ENCODE measurements at regions not wholly inside any gene's neighbourhood (a gene's known extent, or its start where the extent isn't known, plus 50 kb on each side); places are given as distances from the start of the nearest gene placed in this dataset.

DNA sequence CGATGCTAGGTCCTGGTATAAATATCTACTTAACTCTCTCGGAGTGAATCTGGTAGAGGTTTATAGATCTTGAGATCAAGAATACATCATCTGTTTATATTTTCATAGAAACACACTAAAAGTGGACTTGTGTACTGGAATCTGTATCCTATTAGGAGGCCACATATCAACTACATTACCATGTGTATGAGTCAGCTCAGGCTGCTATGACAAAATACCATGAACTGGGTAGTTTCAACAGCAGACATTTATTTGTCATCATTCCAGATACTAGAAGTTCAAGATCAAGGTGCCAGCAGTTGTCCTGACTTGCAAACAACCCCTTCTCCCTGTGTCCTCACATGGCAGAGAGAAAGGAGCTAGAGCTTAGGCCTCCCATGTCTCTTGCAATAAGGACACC, 113.9 kb upstream of the PFKP start:
- no peaks in the 10 kb centered on the region for H3K4me1 ChIP-seq (ENCODE audit: control insufficient read depth in 2 of 2, insufficient read depth in 1 of 2, low read depth in 1 of 2, low read length in 2 of 2)
- no peak overlapping the region for H3K18ac ChIP-seq (ENCODE audit: low read length)
- H4K8ac ChIP-seq (ENCODE audit: low read depth, low read length): no peak overlapping the region
- no peak overlapping the region for H3K14ac ChIP-seq (ENCODE audit: low read length)
- no peaks in the 10 kb centered on the region for H3K27me3 ChIP-seq (ENCODE audit: control insufficient read depth in 3 of 3, insufficient read depth in 3 of 3, low read depth in 1 of 3, low read length in 3 of 3)
- no peak overlapping the region for H2BK15ac ChIP-seq (ENCODE audit: low read length)
- H2BK5ac ChIP-seq (ENCODE audit: low read length): no peak overlapping the region
- no peak overlapping the region for H2BK120ac ChIP-seq (ENCODE audit: low read depth, low read length)
- H2BK12ac ChIP-seq (ENCODE audit: low read length): no peak overlapping the region
- H3K27ac ChIP-seq (replicated peaks; ENCODE audit: low read length): no peak overlapping the region
- H2AFZ ChIP-seq (ENCODE audit: low read length): no peak overlapping the region
- no peak overlapping the region for H3K4ac ChIP-seq (ENCODE audit: low read length)
- H3K4me2 ChIP-seq (ENCODE audit: insufficient read depth, low read length, poor library complexity, severe bottlenecking): no peak overlapping the region
- no CpG with 5 or more reads among the region's 2 CpGs for WGBS, 2 donors (ENCODE audit: extremely low coverage in 2 of 2, insufficient read length in 2 of 2, insufficient replicate concordance in 1 of 2)
- H3K9ac ChIP-seq (ENCODE audit: low read depth, low read length, poor library complexity): no peak overlapping the region
- H3K4me3 ChIP-seq (ENCODE audit: low read length in 2 of 2): no peak overlapping the region
- no peak overlapping the region for H3K23ac ChIP-seq (ENCODE audit: low read depth, low read length, poor library complexity)
- H3K79me1 ChIP-seq (ENCODE audit: low read depth, low read length): no peaks in the 10 kb centered on the region
- H4K91ac ChIP-seq (ENCODE audit: low read depth, low read length, poor library complexity): no peak overlapping the region
- no peak overlapping the region for H2AK5ac ChIP-seq (ENCODE audit: low read depth, low read length)
- no peaks in the 10 kb centered on the region for H3K36me3 ChIP-seq (replicated peaks in 1 of 2; ENCODE audit: control insufficient read depth in 2 of 2, insufficient read depth in 2 of 2, low read length in 2 of 2)
- no peak for DNase-seq (ENCODE audit: low spot score)
- no peaks in the 10 kb centered on the region for H3K9me3 ChIP-seq (replicated peaks in 1 of 2; ENCODE audit: control insufficient read depth in 2 of 2, insufficient read depth in 1 of 2, low read depth in 1 of 2, low read length in 2 of 2)

DNA sequence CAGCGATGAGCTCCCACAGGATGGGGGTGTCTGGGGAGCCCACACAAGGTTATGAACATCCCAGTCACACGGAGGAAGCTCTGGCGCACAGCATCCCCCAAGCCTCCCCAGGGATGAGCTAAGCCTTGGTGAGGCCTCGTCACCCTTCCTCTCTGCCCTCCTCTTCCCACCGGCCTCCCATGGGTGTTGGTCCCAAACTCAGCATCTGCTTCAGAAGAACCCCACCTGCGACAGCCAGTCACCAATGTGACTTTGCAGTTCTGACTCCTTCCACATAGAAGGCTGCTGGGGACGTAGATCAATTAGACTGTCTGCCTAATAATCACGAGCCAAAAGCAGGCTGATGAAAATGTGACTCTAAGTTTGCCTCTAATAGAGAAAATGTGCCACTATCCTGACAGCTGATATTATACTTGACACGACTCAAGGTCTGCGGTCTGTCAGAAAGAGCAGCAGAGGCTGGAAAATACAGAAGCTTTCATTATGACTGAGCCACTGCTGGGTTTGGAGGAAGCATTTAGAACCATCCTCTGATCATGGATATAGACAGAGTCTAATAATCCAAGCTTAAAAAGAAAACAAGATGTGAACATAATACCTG, 116.0 kb upstream of the PFKP start:
- H3K23ac ChIP-seq (ENCODE audit: low read depth, low read length, poor library complexity): peak overlapping the region; percentile 88
- no peak overlapping the region for H3K4ac ChIP-seq (ENCODE audit: low read length)
- H2BK12ac ChIP-seq (ENCODE audit: low read length): no peak overlapping the region
- H2BK15ac ChIP-seq (ENCODE audit: low read length): peak overlapping the region; percentile 53
- no peak overlapping the region for H2AK5ac ChIP-seq (ENCODE audit: low read depth, low read length)
- no peaks in the 10 kb centered on the region for H3K9me3 ChIP-seq (replicated peaks in 1 of 2; ENCODE audit: control insufficient read depth in 2 of 2, insufficient read depth in 1 of 2, low read depth in 1 of 2, low read length in 2 of 2)
- H4K91ac ChIP-seq (ENCODE audit: low read depth, low read length, poor library complexity): no peak overlapping the region
- H3K36me3 ChIP-seq (replicated peaks in 1 of 2; ENCODE audit: control insufficient read depth in 2 of 2, insufficient read depth in 2 of 2, low read length in 2 of 2): no peaks in the 10 kb centered on the region
- no CpG with 5 or more reads among the region's 10 CpGs for WGBS, 2 donors (ENCODE audit: extremely low coverage in 2 of 2, insufficient read length in 2 of 2, insufficient replicate concordance in 1 of 2)
- DNase-seq (ENCODE audit: low spot score): no peak
- H3K14ac ChIP-seq (ENCODE audit: low read length): no peak overlapping the region
- H2BK120ac ChIP-seq (ENCODE audit: low read depth, low read length): no peak overlapping the region
- no peak overlapping the region for H3K27ac ChIP-seq (replicated peaks; ENCODE audit: low read length)
- no peak overlapping the region for H4K8ac ChIP-seq (ENCODE audit: low read depth, low read length)
- no peaks in the 10 kb centered on the region for H3K27me3 ChIP-seq (ENCODE audit: control insufficient read depth in 3 of 3, insufficient read depth in 3 of 3, low read depth in 1 of 3, low read length in 3 of 3)
- no peak overlapping the region for H3K18ac ChIP-seq (ENCODE audit: low read length)
- no peak overlapping the region for H3K4me2 ChIP-seq (ENCODE audit: insufficient read depth, low read length, poor library complexity, severe bottlenecking)
- H3K79me1 ChIP-seq (ENCODE audit: low read depth, low read length): no peaks in the 10 kb centered on the region
- no peak overlapping the region for H3K4me3 ChIP-seq (ENCODE audit: low read length in 2 of 2)
- peak overlapping the region; percentile 12 for H3K9ac ChIP-seq (ENCODE audit: low read depth, low read length, poor library complexity)
- no peaks in the 10 kb centered on the region for H3K4me1 ChIP-seq (ENCODE audit: control insufficient read depth in 2 of 2, insufficient read depth in 1 of 2, low read depth in 1 of 2, low read length in 2 of 2)
- H2AFZ ChIP-seq (ENCODE audit: low read length): no peak overlapping the region
- no peak overlapping the region for H2BK5ac ChIP-seq (ENCODE audit: low read length)

DNA sequence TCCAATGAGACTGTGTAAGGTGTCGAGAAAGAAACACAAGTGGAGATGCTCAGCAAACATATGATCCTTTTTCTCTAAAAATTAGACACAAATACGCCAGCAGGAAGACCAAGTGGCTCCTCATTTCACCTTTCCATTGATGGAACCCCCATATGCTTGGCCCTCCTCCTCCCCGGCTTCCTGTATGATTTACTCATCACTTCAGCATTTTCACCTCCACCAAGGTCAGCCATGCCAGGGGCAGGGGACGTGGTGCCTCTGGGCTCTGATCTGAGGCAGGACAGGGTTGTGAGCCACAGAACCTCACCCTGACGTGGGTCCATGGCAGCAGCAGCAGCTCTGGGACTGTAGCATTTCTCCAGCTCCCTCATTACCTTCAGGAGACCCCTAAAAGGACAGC, 116.8 kb upstream of the PFKP start:
- no peak overlapping the region for H2AFZ ChIP-seq (ENCODE audit: low read length)
- H2AK5ac ChIP-seq (ENCODE audit: low read depth, low read length): no peak overlapping the region
- no peak overlapping the region for H3K9ac ChIP-seq (ENCODE audit: low read depth, low read length, poor library complexity)
- H2BK5ac ChIP-seq (ENCODE audit: low read length): peak overlapping the region; percentile 9
- H3K18ac ChIP-seq (ENCODE audit: low read length): no peak overlapping the region
- H4K8ac ChIP-seq (ENCODE audit: low read depth, low read length): no peak overlapping the region
- no CpG with 5 or more reads among the region's 5 CpGs for WGBS, 2 donors (ENCODE audit: extremely low coverage in 2 of 2, insufficient read length in 2 of 2, insufficient replicate concordance in 1 of 2)
- H3K4me2 ChIP-seq (ENCODE audit: insufficient read depth, low read length, poor library complexity, severe bottlenecking): no peak overlapping the region
- H3K14ac ChIP-seq (ENCODE audit: low read length): no peak overlapping the region
- no peaks in the 10 kb centered on the region for H3K79me1 ChIP-seq (ENCODE audit: low read depth, low read length)
- H3K23ac ChIP-seq (ENCODE audit: low read depth, low read length, poor library complexity): no peak overlapping the region
- no peak overlapping the region for H3K4me3 ChIP-seq (ENCODE audit: low read length in 2 of 2)
- DNase-seq (ENCODE audit: low spot score): no peak
- H2BK120ac ChIP-seq (ENCODE audit: low read depth, low read length): peak overlapping the region; percentile 51
- no peak overlapping the region for H3K27ac ChIP-seq (replicated peaks; ENCODE audit: low read length)
- H2BK15ac ChIP-seq (ENCODE audit: low read length): peak overlapping the region; percentile 53
- no peaks in the 10 kb centered on the region for H3K36me3 ChIP-seq (replicated peaks in 1 of 2; ENCODE audit: control insufficient read depth in 2 of 2, insufficient read depth in 2 of 2, low read length in 2 of 2)
- no peak overlapping the region for H2BK12ac ChIP-seq (ENCODE audit: low read length)
- no peak overlapping the region for H3K4ac ChIP-seq (ENCODE audit: low read length)
- H3K27me3 ChIP-seq (ENCODE audit: control insufficient read depth in 3 of 3, insufficient read depth in 3 of 3, low read depth in 1 of 3, low read length in 3 of 3): no peaks in the 10 kb centered on the region
- no peak overlapping the region for H4K91ac ChIP-seq (ENCODE audit: low read depth, low read length, poor library complexity)
- H3K9me3 ChIP-seq (replicated peaks in 1 of 2; ENCODE audit: control insufficient read depth in 2 of 2, insufficient read depth in 1 of 2, low read depth in 1 of 2, low read length in 2 of 2): no peaks in the 10 kb centered on the region
- H3K4me1 ChIP-seq (ENCODE audit: control insufficient read depth in 2 of 2, insufficient read depth in 1 of 2, low read depth in 1 of 2, low read length in 2 of 2): no peaks in the 10 kb centered on the region

DNA sequence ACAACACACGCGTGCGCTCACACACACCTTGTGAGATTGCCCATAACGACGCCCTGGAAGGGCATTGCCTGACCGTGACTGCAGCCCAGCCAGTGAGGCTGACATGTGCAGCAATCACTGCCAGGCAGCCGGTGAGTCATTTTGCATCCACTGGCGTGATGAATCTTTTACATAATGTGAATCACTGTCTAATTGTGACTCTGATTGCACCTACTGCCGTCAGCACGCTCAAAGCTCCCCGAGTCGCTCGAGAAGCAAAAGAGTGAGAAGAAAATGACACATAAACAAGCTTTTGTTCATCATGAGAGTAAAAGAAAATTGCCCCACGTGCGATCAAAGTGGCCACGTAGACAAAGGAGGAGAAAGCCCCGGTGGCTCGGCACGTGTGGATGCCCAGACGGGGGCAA, 117.4 kb upstream of the PFKP start:
- Histone ChIP-seq H4K91ac (ENCODE audit: low read depth, low read length, poor library complexity) (no peak overlapping the region), H2BK15ac (ENCODE audit: low read length) (no peak overlapping the region)

More for the DNA sequence above, 117.4 kb upstream of the PFKP start:
- Histone ChIP-seq H4K8ac (ENCODE audit: low read depth, low read length) (no peak overlapping the region), H2BK5ac (ENCODE audit: low read length) (no peak overlapping the region), H3K18ac (ENCODE audit: low read length) (peak overlapping the region; percentile 70), H3K23ac (ENCODE audit: low read depth, low read length, poor library complexity) (no peak overlapping the region), H2AFZ (ENCODE audit: low read length) (no peak overlapping the region), H3K14ac (ENCODE audit: low read length) (no peak overlapping the region), H3K79me1 (ENCODE audit: low read depth, low read length) (no peaks in the 10 kb centered on the region), H2BK120ac (ENCODE audit: low read depth, low read length) (no peak overlapping the region), H2AK5ac (ENCODE audit: low read depth, low read length) (no peak overlapping the region), H2BK12ac (ENCODE audit: low read length) (no peak overlapping the region), H3K4me3 (ENCODE audit: low read length in 2 of 2) (no peak overlapping the region), H3K9me3 (replicated peaks in 1 of 2; ENCODE audit: control insufficient read depth in 2 of 2, insufficient read depth in 1 of 2, low read depth in 1 of 2, low read length in 2 of 2) (no peaks in the 10 kb centered on the region), H3K4me2 (ENCODE audit: insufficient read depth, low read length, poor library complexity, severe bottlenecking) (no peak overlapping the region), H3K27me3 (ENCODE audit: control insufficient read depth in 3 of 3, insufficient read depth in 3 of 3, low read depth in 1 of 3, low read length in 3 of 3) (no peaks in the 10 kb centered on the region), H3K4ac (ENCODE audit: low read length) (no peak overlapping the region), H3K4me1 (ENCODE audit: control insufficient read depth in 2 of 2, insufficient read depth in 1 of 2, low read depth in 1 of 2, low read length in 2 of 2) (no peaks in the 10 kb centered on the region), H3K27ac (replicated peaks; ENCODE audit: low read length) (no peak overlapping the region), H3K36me3 (replicated peaks in 1 of 2; ENCODE audit: control insufficient read depth in 2 of 2, insufficient read depth in 2 of 2, low read length in 2 of 2) (no peaks in the 10 kb centered on the region), H3K9ac (ENCODE audit: low read depth, low read length, poor library complexity) (no peak overlapping the region)
- DNase-seq (ENCODE audit: low spot score): no peak
- no CpG with 5 or more reads among the region's 20 CpGs for WGBS, 2 donors (ENCODE audit: extremely low coverage in 2 of 2, insufficient read length in 2 of 2, insufficient replicate concordance in 1 of 2)
